Small intestine (tissue), 7 donors: ENCODE measurements at regions not wholly inside any gene's neighbourhood (a gene's known extent, or its start where the extent isn't known, plus 50 kb on each side); places are given as distances from the start of the nearest gene placed in this dataset.
A peak's percentile ranks its signal among the peaks of the same experiment; 100 is the strongest.

Source experiments
- DNase-seq, 2 donors: peaks; one replicate each; pipeline versions ENCODE4 v3.0.0 to v3.0.0-alpha.2; 2013
- FAIRE-seq: peaks from 2 replicates; lab custom pipeline; 2012; peaks lifted over from hg19 to GRCh38; lab: Jason Lieb, UNC
- H3K27ac ChIP-seq, 3 donors: one replicate each; pipeline ENCODE4 v1.5.1; 2013; ENCODE audit warnings: low read length in 2 of 3, mild to moderate bottlenecking in 2 of 3, control low read depth in 1 of 3, inconsistent platforms in 1 of 3, low read depth in 1 of 3, moderate library complexity in 1 of 3
- H3K27me3 ChIP-seq, 3 donors: one replicate each; pipeline ENCODE4 v1.6.1; 2013; ENCODE audit warnings: low read length in 3 of 3, inconsistent platforms in 1 of 3; ENCODE audit not compliant: control insufficient read depth in 3 of 3, insufficient read depth in 3 of 3
- H3K36me3 ChIP-seq, 3 donors: one replicate each; pipeline ENCODE4 v1.6.1; 2013; ENCODE audit warnings: low read length in 3 of 3, inconsistent platforms in 1 of 3, low read depth in 1 of 3, mild to moderate bottlenecking in 1 of 3, moderate library complexity in 1 of 3; ENCODE audit not compliant: control insufficient read depth in 3 of 3, insufficient read depth in 2 of 3
- H3K4me1 ChIP-seq, 3 donors: one replicate each; pipeline ENCODE4 v1.6.1; 2013; ENCODE audit warnings: low read length in 2 of 3, inconsistent platforms in 1 of 3, low read depth in 1 of 3, mild to moderate bottlenecking in 1 of 3, moderate library complexity in 1 of 3; ENCODE audit not compliant: control insufficient read depth in 3 of 3, insufficient read depth in 2 of 3
- H3K4me3 ChIP-seq, 3 donors: one replicate each; pipeline ENCODE4 v1.5.1; 2013; ENCODE audit warnings: low read length in 3 of 3, control low read depth in 1 of 3, inconsistent platforms in 1 of 3, low read depth in 1 of 3, mild to moderate bottlenecking in 1 of 3, moderate library complexity in 1 of 3
- H3K9me3 ChIP-seq, 2 donors: one replicate each; pipeline ENCODE4 v1.6.1; 2013; ENCODE audit warnings: low read depth in 1 of 2, low read length in 1 of 2; ENCODE audit not compliant: control insufficient read depth in 2 of 2, insufficient read depth in 1 of 2
- WGBS, 3 donors: extraction: QIAGEN DNeasy Blood & Tissue Kit; methylation state at CpG; one replicate each; pipeline ENCODE4 v1.1.7; 2013; 5-methylcytosine and 5-hydroxymethylcytosine counted together
- donor health status: healthy with polysubstance abuse.
- donor health status: control.
- donor health status: control.
- donor health status: Bipolar disorder and iron deficiency.
- donor health status: healthy.

DNA sequence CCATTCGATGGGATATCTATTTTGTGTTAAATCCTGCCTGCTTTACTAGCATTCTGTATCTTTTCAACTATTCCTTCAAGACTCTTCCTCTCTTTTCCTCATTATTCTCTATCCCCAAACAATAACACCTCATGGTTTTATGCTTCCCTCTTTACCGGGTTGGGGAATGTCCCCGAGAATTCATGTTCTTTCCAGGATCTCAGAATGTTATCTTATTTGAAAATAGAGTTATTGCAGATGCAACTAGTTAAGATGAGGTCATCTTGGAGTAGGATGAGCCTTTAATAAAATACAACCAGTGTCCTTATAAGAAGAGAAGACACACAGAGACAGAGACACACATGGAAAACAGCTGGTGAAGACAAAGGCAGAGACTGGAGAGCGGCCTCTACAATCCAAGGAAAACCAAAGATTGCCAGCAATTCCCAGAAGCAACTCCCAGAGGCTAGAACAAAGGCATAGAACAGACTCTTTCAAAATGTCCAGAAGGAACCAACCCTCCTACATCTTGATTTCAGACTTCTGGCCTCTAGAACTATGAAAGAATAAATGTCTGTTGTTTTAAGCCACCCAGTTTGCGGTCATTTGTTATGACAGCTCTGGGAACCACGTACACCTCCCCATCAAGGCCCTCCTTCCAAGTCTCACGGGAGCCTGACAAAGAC is 126.8 kb upstream of the TNFAIP3 start:
- no peak overlapping the region for H3K4me3 ChIP-seq
- no peaks in the 10 kb centered on the region for H3K27me3 ChIP-seq
- no peaks in the 10 kb centered on the region for H3K9me3 ChIP-seq
- H3K4me1 ChIP-seq = peaks cover 0 to 4% (median 0%) of the 10 kb centered on the region in 3 donors
- DNase-seq = no peak
- FAIRE-seq = no peak
- no peaks in the 10 kb centered on the region for H3K36me3 ChIP-seq
- H3K27ac ChIP-seq = no peak overlapping the region
- WGBS, 3 donors = 85 to 93% (median 92%) methylated on average over 7 of the region's 7 CpGs

DNA sequence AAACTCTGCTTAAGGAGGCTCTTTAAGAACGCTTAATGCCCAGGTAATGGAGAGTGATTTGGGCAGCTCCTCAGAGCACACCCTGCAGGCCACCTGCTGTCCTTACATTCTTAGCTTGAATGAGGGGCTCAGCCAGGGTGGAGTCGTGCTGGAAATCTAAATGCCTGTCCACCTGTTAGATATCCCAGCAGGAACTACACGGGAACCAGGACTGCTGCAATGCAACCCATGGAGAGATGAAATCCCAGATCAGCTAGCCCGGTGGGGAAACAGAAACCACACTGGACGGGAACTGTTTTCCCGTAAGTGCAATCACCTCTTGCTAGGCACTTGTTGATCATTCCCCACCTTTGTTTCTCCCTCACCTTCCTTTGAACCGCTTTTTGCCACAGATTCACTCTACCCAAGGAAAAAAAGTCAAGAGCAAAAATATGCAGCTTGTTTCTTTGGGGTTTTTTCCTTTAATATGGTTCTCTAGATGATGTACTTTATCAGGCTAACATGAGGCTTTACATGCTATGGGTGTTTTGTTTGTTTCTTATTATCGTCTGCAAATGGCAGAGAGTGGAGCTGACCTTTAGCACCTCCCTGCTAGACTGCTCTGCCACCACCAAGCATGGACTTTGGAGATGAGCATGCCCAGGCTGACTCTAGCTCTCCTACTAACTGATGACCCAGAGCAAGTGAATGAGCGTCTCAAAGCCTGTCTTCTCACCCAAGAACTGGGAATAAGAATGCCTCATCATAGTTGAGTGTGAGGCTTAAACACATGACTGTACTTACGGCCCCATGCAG is 125.9 kb upstream of the TNFAIP3 start:
- Histone ChIP-seq H3K27me3 (no peaks in the 10 kb centered on the region), H3K9me3 (no peaks in the 10 kb centered on the region), H3K27ac (no peak overlapping the region), H3K36me3 (no peaks in the 10 kb centered on the region), H3K4me3 (no peak overlapping the region), H3K4me1 (peaks cover 0 to 3% (median 0%) of the 10 kb centered on the region in 3 donors)
- 82 to 86% (median 84%) methylated on average over 10 of the region's 10 CpGs for WGBS, 3 donors
- FAIRE-seq (no peak), DNase-seq (peak; percentile 27 to 37)

DNA sequence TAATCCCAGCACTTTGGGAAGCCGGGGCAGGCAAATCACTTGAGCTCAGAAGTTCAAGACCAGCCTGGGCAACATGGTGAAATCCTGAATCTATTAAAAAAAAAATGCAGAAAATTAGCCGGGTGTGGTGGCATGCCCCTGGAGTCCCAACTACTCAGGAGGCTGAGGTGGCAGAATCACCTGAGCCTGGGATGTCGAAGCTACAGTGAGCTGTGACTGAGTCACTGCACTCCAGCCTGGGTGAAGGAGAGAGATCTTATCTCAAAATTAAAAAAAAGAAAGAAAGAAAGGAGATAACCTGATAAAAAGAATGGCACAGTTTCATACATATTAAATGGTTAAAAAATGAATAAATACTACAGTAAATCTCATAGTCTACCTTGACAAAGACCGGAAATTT is 123.6 kb upstream of the TNFAIP3 start:
- no peaks in the 10 kb centered on the region for H3K36me3 ChIP-seq
- WGBS, 3 donors = 91 to 95% (median 93%) methylated on average over 4 of the region's 4 CpGs
- H3K9me3 ChIP-seq = no peaks in the 10 kb centered on the region
- H3K27ac ChIP-seq = no peak overlapping the region
- FAIRE-seq (no peak), DNase-seq (no peak)
- no peaks in the 10 kb centered on the region for H3K4me1 ChIP-seq
- no peak overlapping the region for H3K4me3 ChIP-seq
- H3K27me3 ChIP-seq = no peaks in the 10 kb centered on the region

DNA sequence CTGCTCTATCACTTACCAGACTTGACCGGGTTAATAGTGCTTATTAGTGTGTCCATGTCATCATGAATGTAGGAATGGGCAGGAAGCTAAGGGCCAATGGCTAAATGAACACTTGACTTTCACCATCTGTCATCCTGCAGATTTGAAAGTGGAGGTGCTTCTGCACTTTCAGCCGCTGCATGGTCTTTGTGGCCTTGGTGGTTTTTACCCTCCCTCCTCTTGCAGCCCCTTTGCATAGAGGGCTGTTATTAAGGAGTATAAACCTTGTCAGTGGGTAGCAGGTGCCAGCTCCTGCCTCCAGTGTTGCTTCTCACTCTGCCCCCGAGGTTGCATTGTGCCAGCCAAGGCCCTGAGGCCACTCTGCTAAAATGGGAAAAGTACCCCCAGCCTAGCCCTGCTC is 122.2 kb upstream of the TNFAIP3 start:
- H3K4me3 ChIP-seq = no peak overlapping the region
- no peak overlapping the region for H3K27ac ChIP-seq
- H3K9me3 ChIP-seq = no peaks in the 10 kb centered on the region
- H3K27me3 ChIP-seq = no peaks in the 10 kb centered on the region
- FAIRE-seq (no peak), DNase-seq (no peak)
- H3K36me3 ChIP-seq = no peaks in the 10 kb centered on the region
- no peaks in the 10 kb centered on the region for H3K4me1 ChIP-seq
- 68 to 88% (median 83%) methylated on average over 3 of the region's 3 CpGs for WGBS, 3 donors

DNA sequence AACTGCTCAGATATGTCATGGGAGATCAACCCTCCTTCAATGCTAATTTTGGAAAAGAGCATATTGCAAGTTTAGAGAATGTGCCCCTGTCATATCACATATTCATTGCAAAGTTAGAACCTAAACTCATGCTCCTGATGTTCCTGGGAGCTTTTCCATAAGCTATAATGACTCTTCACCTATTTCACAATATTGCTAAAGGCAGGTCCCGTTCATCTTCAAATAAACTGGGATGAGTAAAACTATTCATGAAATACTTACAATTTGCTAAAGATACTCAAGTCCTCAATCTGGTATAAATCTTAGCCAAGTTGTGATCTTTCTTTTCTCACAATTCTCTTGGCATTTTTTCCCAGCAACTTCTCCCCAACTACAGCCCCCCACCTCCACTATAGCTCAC is 121.7 kb upstream of the TNFAIP3 start:
- Histone ChIP-seq H3K4me3 (no peak overlapping the region), H3K9me3 (no peaks in the 10 kb centered on the region), H3K27ac (no peak overlapping the region), H3K36me3 (no peaks in the 10 kb centered on the region), H3K27me3 (no peaks in the 10 kb centered on the region), H3K4me1 (no peaks in the 10 kb centered on the region)
- FAIRE-seq = no peak
- 72 to 82% (median 76%) methylated on average over 1 of the region's 1 CpG for WGBS, 3 donors
- no peak for DNase-seq

DNA sequence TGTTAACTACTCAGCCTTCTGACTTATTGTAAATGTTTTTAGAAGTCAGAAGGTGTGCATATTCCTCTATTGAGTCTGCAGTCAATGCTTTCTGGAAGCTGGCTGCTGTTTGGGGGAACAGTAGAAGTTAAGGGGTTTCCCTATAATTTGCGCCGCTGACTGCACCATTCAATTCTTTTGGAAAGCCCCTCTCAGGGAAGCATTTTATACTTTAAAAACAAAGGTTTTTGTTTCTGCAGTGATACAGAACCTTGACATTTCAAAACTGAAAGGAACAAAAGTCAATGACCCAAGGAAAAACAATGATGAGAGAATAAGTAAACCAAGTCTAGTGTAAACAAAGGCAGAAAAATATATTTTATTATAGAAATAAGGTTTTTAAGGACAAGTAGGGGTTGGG is 120.8 kb upstream of the TNFAIP3 start:
- WGBS, 3 donors = 67 to 94% (median 72%) methylated on average over 2 of the region's 2 CpGs
- Histone ChIP-seq H3K4me1 (no peaks in the 10 kb centered on the region), H3K9me3 (no peaks in the 10 kb centered on the region), H3K36me3 (no peaks in the 10 kb centered on the region), H3K4me3 (no peak overlapping the region), H3K27ac (no peak overlapping the region), H3K27me3 (no peaks in the 10 kb centered on the region)
- FAIRE-seq (no peak), DNase-seq (no peak)

DNA sequence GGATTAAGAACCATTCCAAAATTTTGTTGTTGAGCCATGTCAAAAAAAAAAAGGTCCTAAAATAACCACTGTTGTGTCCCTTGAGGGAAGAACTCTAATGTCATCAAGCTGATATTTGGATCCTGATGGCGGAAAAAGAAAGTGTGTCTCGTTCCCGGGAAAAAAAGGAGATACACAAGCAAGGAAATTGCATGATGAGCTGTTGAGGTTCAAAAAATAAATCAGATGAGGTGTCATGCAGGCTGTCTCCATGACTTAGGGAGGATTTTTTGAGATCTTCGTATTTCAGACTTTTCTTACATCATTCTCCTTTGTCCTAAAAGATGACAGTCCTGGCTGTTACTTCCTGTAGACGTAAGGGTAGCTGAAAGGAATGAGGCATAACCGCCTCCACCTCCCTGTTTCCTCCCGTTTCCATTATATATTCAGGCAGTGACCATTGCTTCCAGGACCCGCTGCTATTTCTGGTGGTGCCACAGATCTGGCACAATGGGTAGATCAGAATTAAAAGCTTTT is 117.3 kb upstream of the TNFAIP3 start:
- WGBS, 3 donors = 59 to 62% (median 60%) methylated on average over 8 of the region's 8 CpGs
- Histone ChIP-seq H3K4me3 (no peak overlapping the region), H3K27me3 (no peaks in the 10 kb centered on the region), H3K36me3 (no peaks in the 10 kb centered on the region), H3K27ac (no peak overlapping the region), H3K9me3 (no peaks in the 10 kb centered on the region), H3K4me1 (no peaks in the 10 kb centered on the region)
- DNase-seq (no peak), FAIRE-seq (no peak)

DNA sequence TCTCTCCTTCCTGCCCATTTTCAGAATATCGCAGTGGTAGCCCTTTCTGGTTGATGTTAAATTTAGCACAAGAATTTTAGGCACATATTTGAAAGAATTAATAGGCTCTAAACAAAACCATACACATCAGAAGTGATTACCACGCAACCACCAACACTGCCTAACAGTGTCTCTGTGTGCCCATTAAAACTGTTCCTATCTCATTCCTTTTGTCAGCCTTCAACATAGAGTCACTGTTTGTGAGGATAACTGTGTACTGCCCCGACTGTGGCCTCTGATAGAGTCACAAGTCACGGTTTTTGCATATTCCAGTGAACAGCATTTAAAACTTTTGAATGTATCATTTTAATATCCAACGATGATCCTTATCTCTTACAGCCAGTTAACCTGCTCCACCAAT is 116.8 kb upstream of the TNFAIP3 start:
- FAIRE-seq (no peak), DNase-seq (no peak)
- Histone ChIP-seq H3K27me3 (no peaks in the 10 kb centered on the region), H3K4me3 (no peak overlapping the region), H3K4me1 (no peaks in the 10 kb centered on the region), H3K27ac (no peak overlapping the region), H3K9me3 (no peaks in the 10 kb centered on the region), H3K36me3 (no peaks in the 10 kb centered on the region)
- 75 to 79% (median 78%) methylated on average over 5 of the region's 5 CpGs for WGBS, 3 donors
